ENCODE measurements at regions not wholly inside any gene's neighbourhood (a gene's known extent, or its start where the extent isn't known, plus 50 kb on each side); places are given as distances from the start of the nearest gene placed in this dataset.

GRCh38 chr12:127106041-127106440 is 1160.9 kb upstream of the TMEM132C start:
- DNase-seq: no peak
- Histone ChIP-seq H3K36me3 (no peaks in the 10 kb centered on the region), H3K27me3 (ENCODE audit: insufficient read depth, low read depth, severe bottlenecking) (no peaks in the 10 kb centered on the region), H3K27ac (no peak overlapping the region), H3K9me3 (ENCODE audit: severe bottlenecking) (no peaks in the 10 kb centered on the region), H3K4me3 (ENCODE audit: low read depth, low read length) (no peak overlapping the region)
- TF ChIP-seq CTCF (IDR thresholded peaks at IDR 0.05; ENCODE audit: low read depth, low read length): no peak

GRCh38 chr12:127106697-127107096 is 1160.3 kb upstream of the TMEM132C start:
- Histone ChIP-seq H3K27ac (no peak overlapping the region), H3K36me3 (no peaks in the 10 kb centered on the region), H3K4me3 (ENCODE audit: low read depth, low read length) (no peak overlapping the region), H3K27me3 (ENCODE audit: insufficient read depth, low read depth, severe bottlenecking) (no peaks in the 10 kb centered on the region), H3K9me3 (ENCODE audit: severe bottlenecking) (no peaks in the 10 kb centered on the region)
- TF ChIP-seq CTCF (IDR thresholded peaks at IDR 0.05; ENCODE audit: low read depth, low read length): no peak
- DNase-seq: no peak

- TF ChIP-seq CTCF (IDR thresholded peaks at IDR 0.05; ENCODE audit: low read depth, low read length): no peak
- no peak for DNase-seq
Measured at GRCh38 chr12:127107744-127108143, 1159.2 kb upstream of the TMEM132C start.

GRCh38 chr12:127108360-127109215 is 1158.4 kb upstream of the TMEM132C start:
- TF ChIP-seq CTCF (IDR thresholded peaks at IDR 0.05; ENCODE audit: low read depth, low read length): peak; percentile 68
- DNase-seq: peak; percentile 62
- Histone ChIP-seq H3K27ac (no peak overlapping the region), H3K9me3 (ENCODE audit: severe bottlenecking) (no peaks in the 10 kb centered on the region), H3K27me3 (ENCODE audit: insufficient read depth, low read depth, severe bottlenecking) (no peaks in the 10 kb centered on the region), H3K36me3 (no peaks in the 10 kb centered on the region), H3K4me3 (ENCODE audit: low read depth, low read length) (no peak overlapping the region)

More at GRCh38 chr12:127107744-127108143, 1159.2 kb upstream of the TMEM132C start:
- no peaks in the 10 kb centered on the region for H3K27me3 ChIP-seq (ENCODE audit: insufficient read depth, low read depth, severe bottlenecking)
- H3K4me3 ChIP-seq (ENCODE audit: low read depth, low read length): no peak overlapping the region
- H3K9me3 ChIP-seq (ENCODE audit: severe bottlenecking): no peaks in the 10 kb centered on the region
- no peaks in the 10 kb centered on the region for H3K36me3 ChIP-seq
- no peak overlapping the region for H3K27ac ChIP-seq

GRCh38 chr12:127113945-127114344 is 1153.0 kb upstream of the TMEM132C start:
- no peak for DNase-seq
- Histone ChIP-seq H3K4me3 (ENCODE audit: low read depth, low read length) (no peak overlapping the region), H3K36me3 (no peaks in the 10 kb centered on the region), H3K9me3 (ENCODE audit: severe bottlenecking) (no peaks in the 10 kb centered on the region), H3K27ac (no peak overlapping the region), H3K27me3 (ENCODE audit: insufficient read depth, low read depth, severe bottlenecking) (no peaks in the 10 kb centered on the region)
- TF ChIP-seq CTCF (IDR thresholded peaks at IDR 0.05; ENCODE audit: low read depth, low read length): no peak
